ENCODE measurements at regions not wholly inside any gene's neighbourhood (a gene's known extent, or its start where the extent isn't known, plus 50 kb on each side); places are given as distances from the start of the nearest gene placed in this dataset.

DNA sequence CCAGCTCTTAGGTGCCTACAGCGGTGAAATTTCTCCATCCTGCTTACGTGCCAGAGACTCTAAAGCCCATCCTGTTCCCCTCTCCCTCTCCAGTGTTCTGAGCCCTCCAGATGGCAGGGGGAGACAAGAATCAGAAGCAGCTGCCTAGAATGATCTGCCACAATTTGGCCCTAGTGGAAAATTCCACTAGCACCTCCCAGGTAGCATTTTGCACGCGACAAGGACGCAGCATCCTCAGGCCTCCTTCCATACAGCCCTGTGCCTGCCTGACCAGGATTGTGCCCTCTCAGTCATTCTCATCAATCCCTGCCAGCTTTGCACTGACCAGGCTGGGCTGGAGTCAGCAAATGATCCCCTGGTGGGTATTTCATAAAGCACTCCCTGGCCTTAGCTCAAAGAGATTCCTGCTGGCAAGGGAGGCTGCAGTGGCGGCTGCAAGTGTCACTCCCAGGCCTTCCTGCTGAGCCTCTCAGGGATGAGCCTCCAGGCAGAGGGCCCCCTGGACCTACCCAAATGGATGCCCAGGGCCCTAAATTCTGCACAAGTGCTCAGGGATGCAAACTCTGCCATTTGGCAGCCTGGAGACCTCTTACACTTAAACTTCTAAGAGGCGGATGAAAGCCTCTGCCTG lies 130.2 kb upstream of the ATP2B2 start:
- DNase-seq: no peak
- ATAC-seq (ENCODE audit: low FRiP score in 2 of 2): no peak
- no peaks in the 10 kb centered on the region for H3K36me3 ChIP-seq
- H3K4me1 ChIP-seq: no peaks in the 10 kb centered on the region
- TF ChIP-seq POLR2AphosphoS5 (IDR thresholded peaks at IDR 0.05) (no peak), POLR2A (IDR thresholded peaks at IDR 0.05) (no peak), EP300 (IDR thresholded peaks at IDR 0.05) (no peak)
- TF ChIP-seq, protein P1, sequence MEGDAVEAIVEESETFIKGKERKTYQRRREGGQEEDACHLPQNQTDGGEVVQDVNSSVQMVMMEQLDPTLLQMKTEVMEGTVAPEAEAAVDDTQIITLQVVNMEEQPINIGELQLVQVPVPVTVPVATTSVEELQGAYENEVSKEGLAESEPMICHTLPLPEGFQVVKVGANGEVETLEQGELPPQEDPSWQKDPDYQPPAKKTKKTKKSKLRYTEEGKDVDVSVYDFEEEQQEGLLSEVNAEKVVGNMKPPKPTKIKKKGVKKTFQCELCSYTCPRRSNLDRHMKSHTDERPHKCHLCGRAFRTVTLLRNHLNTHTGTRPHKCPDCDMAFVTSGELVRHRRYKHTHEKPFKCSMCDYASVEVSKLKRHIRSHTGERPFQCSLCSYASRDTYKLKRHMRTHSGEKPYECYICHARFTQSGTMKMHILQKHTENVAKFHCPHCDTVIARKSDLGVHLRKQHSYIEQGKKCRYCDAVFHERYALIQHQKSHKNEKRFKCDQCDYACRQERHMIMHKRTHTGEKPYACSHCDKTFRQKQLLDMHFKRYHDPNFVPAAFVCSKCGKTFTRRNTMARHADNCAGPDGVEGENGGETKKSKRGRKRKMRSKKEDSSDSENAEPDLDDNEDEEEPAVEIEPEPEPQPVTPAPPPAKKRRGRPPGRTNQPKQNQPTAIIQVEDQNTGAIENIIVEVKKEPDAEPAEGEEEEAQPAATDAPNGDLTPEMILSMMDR (IDR thresholded peaks at IDR 0.05): no peak
- WGBS, 2 donors: 80 to 86% methylated on average over 5 to 7 of the region's 7 CpGs
- no peak overlapping the region for H3K27ac ChIP-seq
- no peaks in the 10 kb centered on the region for H3K27me3 ChIP-seq
- H3K4me3 ChIP-seq: no peak overlapping the region
- peaks cover 0 to 17% (median 9%) of the 10 kb centered on the region in 4 donors for H3K9me3 ChIP-seq

DNA sequence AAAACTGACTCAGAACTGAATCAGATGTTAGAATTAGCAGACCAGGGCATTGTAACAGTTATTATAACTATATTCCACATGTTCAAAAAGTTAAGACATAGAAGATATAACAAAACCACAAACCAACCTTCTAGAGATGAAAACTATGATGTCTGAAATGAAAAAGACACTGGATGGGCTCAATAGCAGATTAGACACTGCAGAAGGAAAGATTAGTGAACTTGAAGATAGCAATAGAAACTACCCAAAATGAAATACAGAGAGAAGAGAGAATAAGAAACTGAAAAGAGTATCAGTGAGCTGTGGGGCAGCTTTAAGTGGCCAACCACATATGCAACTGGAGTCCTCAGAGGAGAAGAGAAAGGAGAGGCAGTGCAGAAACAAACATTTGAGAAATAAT lies 132.0 kb upstream of the ATP2B2 start:
- no peak overlapping the region for H3K27ac ChIP-seq
- no peak for TF ChIP-seq POLR2A (IDR thresholded peaks at IDR 0.05)
- no peak for TF ChIP-seq EP300 (IDR thresholded peaks at IDR 0.05)
- TF ChIP-seq, protein P1 (IDR thresholded peaks at IDR 0.05): no peak
- no peak for TF ChIP-seq POLR2AphosphoS5 (IDR thresholded peaks at IDR 0.05)
- no peaks in the 10 kb centered on the region for H3K36me3 ChIP-seq
- peaks cover 0 to 17% (median 9%) of the 10 kb centered on the region in 4 donors for H3K9me3 ChIP-seq
- no peak for ATAC-seq (ENCODE audit: low FRiP score in 2 of 2)
- no peak for DNase-seq
- no peaks in the 10 kb centered on the region for H3K4me1 ChIP-seq
- no peak overlapping the region for H3K4me3 ChIP-seq
- no peaks in the 10 kb centered on the region for H3K27me3 ChIP-seq

DNA sequence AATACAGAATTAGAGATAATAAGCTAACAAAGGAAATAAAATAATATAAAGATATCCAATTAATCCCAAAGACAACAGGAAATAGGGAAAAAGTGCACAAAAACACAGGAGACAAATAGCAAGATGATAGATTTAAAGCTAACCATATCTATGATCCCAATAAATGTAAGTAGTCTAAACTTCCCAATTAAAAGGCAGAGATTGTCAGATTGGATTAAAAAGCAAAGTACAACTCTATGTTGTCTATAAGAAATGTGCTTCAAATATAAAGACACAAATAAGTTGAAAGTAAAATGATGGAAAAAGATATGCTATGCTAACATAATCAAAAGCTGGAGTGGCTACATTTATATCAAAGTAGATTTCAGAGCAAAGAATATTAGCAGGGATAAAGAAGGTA lies 133.1 kb upstream of the ATP2B2 start:
- DNase-seq (no peak), ATAC-seq (ENCODE audit: low FRiP score in 2 of 2) (no peak)
- H3K4me3 ChIP-seq: no peak overlapping the region
- H3K27ac ChIP-seq: no peak overlapping the region
- H3K9me3 ChIP-seq: peaks cover 0 to 17% (median 9%) of the 10 kb centered on the region in 4 donors
- no peaks in the 10 kb centered on the region for H3K36me3 ChIP-seq
- no peaks in the 10 kb centered on the region for H3K4me1 ChIP-seq
- TF ChIP-seq POLR2A (IDR thresholded peaks at IDR 0.05) (no peak), EP300 (IDR thresholded peaks at IDR 0.05) (no peak), POLR2AphosphoS5 (IDR thresholded peaks at IDR 0.05) (no peak)
- TF ChIP-seq, protein P1 (IDR thresholded peaks at IDR 0.05): no peak
- H3K27me3 ChIP-seq: no peaks in the 10 kb centered on the region

DNA sequence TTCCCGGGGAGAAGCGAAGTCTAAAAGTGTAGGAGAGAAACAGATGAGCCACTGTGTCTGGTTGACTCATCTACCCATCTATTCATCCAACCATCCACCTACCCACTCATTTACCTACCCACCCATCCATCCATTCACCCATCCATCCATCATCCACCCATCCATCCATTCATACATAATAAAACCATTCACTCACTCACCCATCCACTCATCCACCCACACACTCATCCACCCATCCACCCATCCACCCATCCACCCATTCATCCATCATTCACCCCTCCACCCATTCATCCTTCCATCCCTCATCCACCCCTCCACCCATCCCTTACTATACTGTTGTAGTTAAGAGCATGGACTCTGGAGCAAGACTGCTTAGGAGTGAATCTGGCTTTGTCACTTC lies 136.4 kb upstream of the ATP2B2 start:
- Histone ChIP-seq H3K9me3 (peaks cover 0 to 17% (median 7%) of the 10 kb centered on the region in 4 donors), H3K27ac (no peak overlapping the region), H3K27me3 (no peaks in the 10 kb centered on the region), H3K4me3 (no peak overlapping the region), H3K36me3 (no peaks in the 10 kb centered on the region), H3K4me1 (no peaks in the 10 kb centered on the region)
- ATAC-seq (ENCODE audit: low FRiP score in 2 of 2) (no peak), DNase-seq (no peak)
- WGBS, 2 donors: 88 to 93% methylated on average over 2 of the region's 2 CpGs
- TF ChIP-seq EP300 (IDR thresholded peaks at IDR 0.05) (no peak), POLR2A (IDR thresholded peaks at IDR 0.05) (no peak), POLR2AphosphoS5 (IDR thresholded peaks at IDR 0.05) (no peak)
- TF ChIP-seq, protein P1 (IDR thresholded peaks at IDR 0.05): no peak

DNA sequence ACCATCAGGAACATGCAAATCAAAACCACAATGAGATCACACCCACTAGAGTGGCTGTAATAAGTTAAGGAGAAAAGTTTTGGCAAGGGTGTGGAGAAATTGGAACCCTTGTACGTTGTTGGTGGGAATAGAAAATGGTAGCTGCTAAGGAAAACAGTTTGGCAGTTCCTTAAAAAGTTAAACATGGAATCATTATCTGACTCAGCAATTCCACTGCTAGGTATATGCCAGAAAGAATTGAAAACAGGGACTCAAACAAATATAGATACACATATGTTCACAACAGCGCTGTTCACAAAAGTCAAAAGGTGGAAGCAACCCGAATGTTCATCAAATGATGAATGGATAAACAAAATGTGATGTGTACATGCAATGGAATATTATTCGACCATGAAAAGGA lies 138.8 kb upstream of the ATP2B2 start:
- Histone ChIP-seq H3K27ac (no peak overlapping the region), H3K36me3 (no peaks in the 10 kb centered on the region), H3K4me1 (no peaks in the 10 kb centered on the region), H3K27me3 (no peaks in the 10 kb centered on the region), H3K4me3 (no peak overlapping the region), H3K9me3 (no peaks in the 10 kb centered on the region)
- ATAC-seq (ENCODE audit: low FRiP score in 2 of 2) (no peak), DNase-seq (no peak)
- 77 to 78% methylated on average over 4 of the region's 4 CpGs for WGBS, 2 donors
- TF ChIP-seq, protein P1 (IDR thresholded peaks at IDR 0.05): no peak
- TF ChIP-seq EP300 (IDR thresholded peaks at IDR 0.05) (no peak), POLR2AphosphoS5 (IDR thresholded peaks at IDR 0.05) (no peak), POLR2A (IDR thresholded peaks at IDR 0.05) (no peak)
